OCI-LY7 (cell line): ENCODE measurements at regions not wholly inside any gene's neighbourhood (a gene's known extent, or its start where the extent isn't known, plus 50 kb on each side); places are given as distances from the start of the nearest gene placed in this dataset.

Source experiments
- BruUV-seq: library from RNA; stranded (reverse); fragments of 400-500 nt; replicated peaks from 2 replicates; lab custom pipeline; 2021; lab: Mats Ljungman, UMichigan
- CTCF ChIA-PET: fragments of 300-600 bp; sonication (Branson Sonifier 250); formaldehyde crosslinking; loops from one replicate; lab custom pipeline; 2022; ENCODE audit warnings: antibody characterized with exemption; ENCODE audit not compliant: unreplicated experiment; lab: Charles Lee
- POLR2A ChIA-PET: fragments of 300-600 bp; sonication (Branson Sonifier 250); formaldehyde crosslinking; loops from one replicate; lab custom pipeline; 2022; ENCODE audit warnings: antibody characterized with exemption; lab: Charles Lee
- DNase-seq: peaks from one replicate; pipeline ENCODE4 v3.0.0-alpha.2; 2015; ENCODE audit warnings: low spot score
- H2AFZ ChIP-seq: fragments of 200-600 bp; sonication (generic), shearing (Covaris generic); 2 replicates; pipeline ENCODE4 v1.6.1; 2014; ENCODE audit warnings: mild to moderate bottlenecking, antibody characterized with exemption, low read length, moderate library complexity
- H3K27ac ChIP-seq: fragments of 200-600 bp; sonication (generic); 2 replicates; pipeline ENCODE4 v1.5.1; 2014; ENCODE audit warnings: mixed run types, low read depth, mild to moderate bottlenecking, moderate library complexity, low read length, inconsistent platforms; ENCODE audit not compliant: poor library complexity, severe bottlenecking
- H3K36me3 ChIP-seq: fragments of 200-600 bp; sonication (generic); 2 replicates; pipeline ENCODE4 v1.6.1; 2014; ENCODE audit warnings: mild to moderate bottlenecking, antibody characterized with exemption, low read length, moderate library complexity, mixed read lengths; ENCODE audit not compliant: insufficient read depth
- H3K4me1 ChIP-seq: fragments of 200-600 bp; sonication (generic); 2 replicates; pipeline ENCODE4 v1.5.1; 2014; ENCODE audit warnings: mild to moderate bottlenecking, low read length; ENCODE audit not compliant: insufficient read depth, poor library complexity, severe bottlenecking
- H3K4me2 ChIP-seq: fragments of 200-600 bp; sonication (generic); 2 replicates; pipeline ENCODE4 v1.6.1; 2014; ENCODE audit warnings: mild to moderate bottlenecking, low read length
- H3K4me3 ChIP-seq: fragments of 200-600 bp; sonication (generic); 2 replicates; pipeline ENCODE4 v1.5.1; 2014; ENCODE audit warnings: mild to moderate bottlenecking, low read depth, low read length; ENCODE audit not compliant: poor library complexity, severe bottlenecking
- H3K79me2 ChIP-seq: fragments of 200-600 bp; sonication (generic); 2 replicates; pipeline ENCODE4 v1.6.1; 2016; ENCODE audit warnings: low read depth, mild to moderate bottlenecking, low read length, moderate library complexity, mixed read lengths; ENCODE audit not compliant: insufficient read depth
- H3K9me2 ChIP-seq: fragments of 200-600 bp; sonication (generic); 2 replicates; pipeline ENCODE4 v1.6.1; 2016; ENCODE audit warnings: mild to moderate bottlenecking, low read length, mixed read lengths; ENCODE audit not compliant: insufficient read depth
- H3K9me3 ChIP-seq: fragments of 200-600 bp; sonication (generic); 2 replicates; pipeline ENCODE4 v1.6.1; 2014; ENCODE audit warnings: mild to moderate bottlenecking, mixed run types, low read length, mixed read lengths
- H4K20me1 ChIP-seq: fragments of 200-600 bp; sonication (generic); 2 replicates; pipeline ENCODE4 v1.6.1; 2014; ENCODE audit warnings: mild to moderate bottlenecking, antibody characterized with exemption, low read length, moderate library complexity, mixed read lengths; ENCODE audit not compliant: insufficient read depth
- EZH2phosphoT487 ChIP-seq: fragments of 200-600 bp; sonication (generic); IDR thresholded peaks from 2 replicates; pipeline ENCODE4 v1.6.1; 2018; ENCODE audit warnings: low read depth, borderline replicate concordance, mild to moderate bottlenecking, mixed run types, antibody characterized with exemption, low read length, moderate library complexity, mixed read lengths
- intact Hi-C: fragments of 100-400 bp; cut with micrococcal nuclease; formaldehyde crosslinking; loops from one replicate; pipeline ENCODE4 v1.10.0; 2022; ENCODE audit not compliant: unreplicated experiment
- TF ChIP-seq, protein P1 (sequence below): fragments of 200-600 bp; sonication (generic); conservative IDR thresholded peaks from 2 replicates; pipeline ENCODE4 v1.5.1; 2014; ENCODE audit warnings: mild to moderate bottlenecking, antibody characterized with exemption, low read length, moderate library complexity, mixed read lengths

DNA sequence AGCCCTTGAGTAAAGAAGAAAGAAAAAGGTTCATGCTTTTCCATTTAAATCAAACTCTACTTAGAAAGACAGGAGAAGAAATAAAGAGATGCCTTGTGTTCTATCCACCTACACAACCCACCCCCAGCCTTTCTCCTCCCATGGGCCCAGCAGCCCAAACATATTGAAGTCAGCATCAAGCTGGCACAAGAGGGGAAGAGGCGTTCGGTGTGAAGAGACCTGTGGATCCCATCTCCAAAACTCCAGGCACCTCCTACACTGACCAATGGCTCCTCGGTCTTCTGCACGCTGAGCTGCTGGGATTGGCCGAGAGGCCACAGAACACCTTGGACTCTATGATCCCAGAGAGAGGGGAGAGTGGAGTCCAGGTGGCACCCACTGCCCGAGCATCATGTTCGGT lies 66.0 kb upstream of the CELF2 start:
- no peaks in the 10 kb centered on the region for H3K9me2 ChIP-seq
- no peaks in the 10 kb centered on the region for H3K79me2 ChIP-seq
- TF ChIP-seq, protein P1, sequence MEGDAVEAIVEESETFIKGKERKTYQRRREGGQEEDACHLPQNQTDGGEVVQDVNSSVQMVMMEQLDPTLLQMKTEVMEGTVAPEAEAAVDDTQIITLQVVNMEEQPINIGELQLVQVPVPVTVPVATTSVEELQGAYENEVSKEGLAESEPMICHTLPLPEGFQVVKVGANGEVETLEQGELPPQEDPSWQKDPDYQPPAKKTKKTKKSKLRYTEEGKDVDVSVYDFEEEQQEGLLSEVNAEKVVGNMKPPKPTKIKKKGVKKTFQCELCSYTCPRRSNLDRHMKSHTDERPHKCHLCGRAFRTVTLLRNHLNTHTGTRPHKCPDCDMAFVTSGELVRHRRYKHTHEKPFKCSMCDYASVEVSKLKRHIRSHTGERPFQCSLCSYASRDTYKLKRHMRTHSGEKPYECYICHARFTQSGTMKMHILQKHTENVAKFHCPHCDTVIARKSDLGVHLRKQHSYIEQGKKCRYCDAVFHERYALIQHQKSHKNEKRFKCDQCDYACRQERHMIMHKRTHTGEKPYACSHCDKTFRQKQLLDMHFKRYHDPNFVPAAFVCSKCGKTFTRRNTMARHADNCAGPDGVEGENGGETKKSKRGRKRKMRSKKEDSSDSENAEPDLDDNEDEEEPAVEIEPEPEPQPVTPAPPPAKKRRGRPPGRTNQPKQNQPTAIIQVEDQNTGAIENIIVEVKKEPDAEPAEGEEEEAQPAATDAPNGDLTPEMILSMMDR, result no peak
- no peak for TF ChIP-seq EZH2phosphoT487
- H3K36me3 ChIP-seq, result no peaks in the 10 kb centered on the region
- no peaks in the 10 kb centered on the region for H3K4me1 ChIP-seq
- POLR2A ChIA-PET, result interaction anchor here (0.6 kb wide), 1 partner anchor 146 kb away, joined by 3 read pairs; no protein-coding TSS in a partner anchor
- H3K4me3 ChIP-seq, result no peak overlapping the region
- H3K4me2 ChIP-seq, result no peak overlapping the region
- H3K27ac ChIP-seq, result no peak overlapping the region
- intact Hi-C loops, result no loop called here
- H2AFZ ChIP-seq, result no peak overlapping the region
- no peaks in the 10 kb centered on the region for H4K20me1 ChIP-seq
- CTCF ChIA-PET, result no interaction called here
- DNase-seq, result no peak
- BruUV-seq, result no TSS peak
- no peaks in the 10 kb centered on the region for H3K9me3 ChIP-seq

DNA sequence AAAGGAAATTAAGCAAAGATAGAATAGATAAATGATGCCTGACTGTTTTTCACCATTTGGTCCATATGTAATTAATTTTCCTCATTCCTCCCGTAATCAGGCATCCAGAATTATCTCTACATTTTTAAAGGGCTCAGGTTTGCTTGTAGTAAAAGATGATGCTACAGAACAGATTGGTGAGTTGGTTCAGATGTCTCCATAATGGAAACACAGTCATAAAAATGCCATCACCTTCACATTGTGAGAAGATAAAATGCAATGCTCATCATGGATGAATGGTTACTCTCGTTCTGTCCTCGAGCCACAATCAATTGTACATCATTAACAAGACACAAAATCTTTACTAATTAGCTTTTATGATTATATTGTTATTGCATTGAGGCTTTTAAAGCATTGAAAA lies 64.9 kb upstream of the CELF2 start:
- Histone ChIP-seq H3K27ac (no peak overlapping the region), H3K9me2 (no peaks in the 10 kb centered on the region), H3K4me1 (no peaks in the 10 kb centered on the region), H3K9me3 (no peaks in the 10 kb centered on the region), H3K4me2 (no peak overlapping the region), H3K4me3 (no peak overlapping the region), H2AFZ (no peak overlapping the region), H3K36me3 (no peaks in the 10 kb centered on the region), H3K79me2 (no peaks in the 10 kb centered on the region), H4K20me1 (no peaks in the 10 kb centered on the region)
- ChIA-PET POLR2A (interaction anchor here (0.6 kb wide), 1 partner anchor 8 kb away, joined by 4 read pairs; no protein-coding TSS in a partner anchor), CTCF (no interaction called here)
- no TSS peak for BruUV-seq
- DNase-seq, result no peak
- TF ChIP-seq EZH2phosphoT487, result no peak
- TF ChIP-seq, protein P1, result no peak
- intact Hi-C loops, result no loop called here

DNA sequence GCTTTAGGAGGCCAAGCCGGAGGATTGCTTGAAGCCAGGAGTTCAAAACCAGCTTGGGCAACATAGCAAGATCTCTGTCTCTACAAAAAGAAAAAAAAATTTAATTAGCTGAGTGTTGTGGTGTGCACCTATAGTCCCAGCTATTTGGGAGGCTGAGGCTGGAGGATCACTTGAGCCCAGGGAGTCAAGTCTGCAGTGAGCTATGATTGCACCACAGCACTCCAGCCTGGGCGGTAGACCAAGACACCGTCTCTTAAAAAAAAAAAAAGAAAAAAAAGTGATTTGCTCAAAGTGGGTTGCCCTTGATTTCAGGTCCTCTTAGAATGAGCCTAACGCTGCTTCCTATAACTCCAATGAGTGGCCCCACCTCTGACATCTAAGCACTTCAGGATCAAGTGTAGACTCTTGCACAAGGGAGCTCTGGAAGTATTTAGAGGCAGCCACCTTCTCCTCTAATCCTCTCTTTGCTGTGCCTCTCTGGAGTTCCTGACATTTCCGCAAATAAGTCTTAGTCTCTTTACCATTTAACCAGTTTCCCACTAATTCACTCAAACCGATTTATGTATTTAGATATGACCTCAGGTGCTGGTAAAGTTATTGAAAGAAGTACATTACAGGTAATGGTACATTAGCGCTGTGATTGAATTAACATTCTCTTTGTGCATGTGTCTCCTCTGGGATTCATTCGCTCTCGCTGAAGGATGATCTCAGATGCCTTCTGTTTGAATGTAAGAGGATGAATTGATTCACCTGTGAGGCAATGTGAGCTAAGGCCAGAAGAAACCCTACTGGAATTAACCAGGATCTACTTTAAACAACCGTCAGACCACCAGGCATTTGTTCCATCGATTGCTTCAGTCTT lies 60.8 kb upstream of the CELF2 start:
- CTCF ChIA-PET, result interaction anchor here (1.0 kb wide), 1 partner anchor 62 kb away, joined by 3 read pairs; no protein-coding TSS in a partner anchor

More for the DNA sequence above, 60.8 kb upstream of the CELF2 start:
- Histone ChIP-seq H3K27ac (no peak overlapping the region), H3K4me1 (no peaks in the 10 kb centered on the region), H3K4me3 (no peak overlapping the region), H2AFZ (no peak overlapping the region), H3K36me3 (no peaks in the 10 kb centered on the region), H3K79me2 (no peaks in the 10 kb centered on the region), H3K9me2 (no peaks in the 10 kb centered on the region), H4K20me1 (no peaks in the 10 kb centered on the region), H3K4me2 (no peak overlapping the region), H3K9me3 (no peaks in the 10 kb centered on the region)
- intact Hi-C loops, result no loop called here
- POLR2A ChIA-PET, result interaction anchor here (0.6 to 0.9 kb wide), 3 partner anchors 74 to 159 kb away, joined by 3 to 6 read pairs (median 4); no protein-coding TSS in a partner anchor
- no peak for DNase-seq
- TF ChIP-seq, protein P1, result no peak
- TF ChIP-seq EZH2phosphoT487, result no peak
- BruUV-seq, result no TSS peak
